Suprapubic skin (tissue), 3 donors: ENCODE measurements at regions not wholly inside any gene's neighbourhood (a gene's known extent, or its start where the extent isn't known, plus 50 kb on each side); places are given as distances from the start of the nearest gene placed in this dataset.

ENCODE experiments used
- CTCF ChIP-seq, 2 donors: fragments of 200-600 bp in 1 of 2; fragments of 450-650 bp in 1 of 2; sonication (generic) in 1 of 2; IDR thresholded peaks; one replicate each; pipeline ENCODE4 v1.5.1; 2016 to 2019; ENCODE audit warnings: antibody characterized with exemption in 2 of 2, mild to moderate bottlenecking in 1 of 2, moderate library complexity in 1 of 2
- EP300 ChIP-seq: sonication (generic); formaldehyde crosslinking; IDR thresholded peaks from one replicate; pipeline ENCODE4 v1.6.1; 2017; ENCODE audit warnings: antibody characterized with exemption

DNA sequence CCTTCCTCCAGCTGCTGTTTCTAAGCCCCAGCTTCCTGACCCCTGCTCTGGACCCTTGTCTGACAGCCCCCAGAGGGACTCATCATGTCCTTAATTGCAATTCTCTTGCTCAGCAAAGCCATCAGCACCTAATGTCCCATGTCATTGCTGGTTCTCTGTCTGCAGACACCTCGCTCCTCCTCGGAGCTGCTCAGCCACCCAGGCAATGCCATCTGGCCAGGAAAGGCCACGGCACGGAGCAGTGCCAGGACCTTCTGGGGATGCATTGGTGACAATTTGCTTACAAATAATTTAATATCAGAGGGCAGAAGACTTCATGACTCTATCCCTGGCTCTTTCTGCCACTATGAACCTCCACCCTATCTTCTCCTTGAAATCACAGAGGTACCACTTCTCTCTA lies 107.0 kb upstream of the THY1 start:
- TF ChIP-seq EP300 (no peak), CTCF (IDR thresholded peaks at IDR 0.05) (no peak)
